ENCODE measurements at regions not wholly inside any gene's neighbourhood (a gene's known extent, or its start where the extent isn't known, plus 50 kb on each side); places are given as distances from the start of the nearest gene placed in this dataset.

DNA sequence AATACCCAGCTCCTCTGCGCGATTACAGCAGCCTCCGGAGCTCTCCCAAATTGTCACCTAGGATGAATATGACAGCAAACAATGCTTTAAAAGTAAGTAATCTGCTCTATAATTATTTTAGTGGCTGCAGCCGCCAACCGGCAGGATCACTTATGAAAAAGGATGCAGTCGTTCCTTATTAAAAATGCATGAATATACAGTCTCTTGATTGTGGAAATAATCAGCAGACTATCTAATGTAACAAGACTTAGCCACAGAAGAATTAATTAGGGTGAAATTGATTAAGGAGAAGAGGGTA, 50.6 kb upstream of the CALM2 start:
- H3K36me3 ChIP-seq (ENCODE audit: control insufficient read depth, insufficient read depth, low read length): no peaks in the 10 kb centered on the region
- no peaks in the 10 kb centered on the region for H3K9me3 ChIP-seq (ENCODE audit: control insufficient read depth, insufficient read depth, low read length)
- H3K4me3 ChIP-seq (ENCODE audit: low read depth, low read length): no peak overlapping the region
- H3K4me1 ChIP-seq (ENCODE audit: control insufficient read depth, insufficient read depth, low read length): no peaks in the 10 kb centered on the region
- H3K9ac ChIP-seq (ENCODE audit: low read depth, low read length): no peak overlapping the region
- H3K27me3 ChIP-seq (ENCODE audit: control insufficient read depth, insufficient read depth, low read length): no peaks in the 10 kb centered on the region

DNA sequence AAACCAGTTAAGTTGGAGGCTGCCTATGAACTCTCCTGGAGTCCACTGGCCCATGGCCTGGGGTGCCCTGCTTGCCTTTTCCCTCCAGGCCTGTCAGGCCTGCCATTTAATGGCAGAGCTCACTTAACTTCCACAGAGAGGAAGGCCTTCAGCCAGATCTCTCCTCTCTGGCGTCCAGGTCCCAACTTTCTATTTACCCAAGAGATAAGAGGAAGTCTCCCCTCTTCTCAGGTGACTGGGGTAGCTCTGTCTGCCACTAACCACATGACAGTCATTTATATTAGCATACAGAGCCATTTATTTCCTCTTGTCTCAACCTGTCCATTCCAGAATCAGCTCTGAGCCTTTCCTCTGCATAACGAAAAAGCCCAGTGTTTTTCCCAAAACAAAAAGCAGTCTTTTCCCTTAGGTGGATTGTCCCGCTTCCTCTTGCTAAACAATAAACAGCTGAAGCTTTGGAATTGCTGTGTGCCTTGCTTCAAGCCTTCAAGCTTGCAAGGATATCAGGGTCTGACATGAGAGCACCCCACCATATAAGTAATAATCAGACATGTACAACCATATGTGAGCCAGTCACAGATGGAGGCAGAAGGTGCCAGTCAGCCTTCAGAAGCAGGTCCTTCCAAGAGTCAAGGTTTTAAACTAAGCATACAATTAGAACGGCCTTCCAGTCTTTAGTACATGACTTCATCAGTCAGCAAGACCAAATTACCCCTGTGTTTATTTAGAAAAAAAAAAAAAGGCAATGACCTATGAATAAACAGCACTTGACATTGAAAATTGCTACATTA, 50.0 kb upstream of the CALM2 start:
- Histone ChIP-seq H3K9me3 (ENCODE audit: control insufficient read depth, insufficient read depth, low read length) (no peaks in the 10 kb centered on the region), H3K36me3 (ENCODE audit: control insufficient read depth, insufficient read depth, low read length) (no peaks in the 10 kb centered on the region), H3K4me3 (ENCODE audit: low read depth, low read length) (no peak overlapping the region), H3K4me1 (ENCODE audit: control insufficient read depth, insufficient read depth, low read length) (no peaks in the 10 kb centered on the region), H3K9ac (ENCODE audit: low read depth, low read length) (no peak overlapping the region), H3K27me3 (ENCODE audit: control insufficient read depth, insufficient read depth, low read length) (no peaks in the 10 kb centered on the region)
